ENCODE measurements at regions not wholly inside any gene's neighbourhood (a gene's known extent, or its start where the extent isn't known, plus 50 kb on each side); places are given as distances from the start of the nearest gene placed in this dataset.
"Not testable (repeated sequence)": the region's sequence is repeated elsewhere in the genome, so short reads cannot be mapped to it uniquely, and the experiment has no call there.

DNA sequence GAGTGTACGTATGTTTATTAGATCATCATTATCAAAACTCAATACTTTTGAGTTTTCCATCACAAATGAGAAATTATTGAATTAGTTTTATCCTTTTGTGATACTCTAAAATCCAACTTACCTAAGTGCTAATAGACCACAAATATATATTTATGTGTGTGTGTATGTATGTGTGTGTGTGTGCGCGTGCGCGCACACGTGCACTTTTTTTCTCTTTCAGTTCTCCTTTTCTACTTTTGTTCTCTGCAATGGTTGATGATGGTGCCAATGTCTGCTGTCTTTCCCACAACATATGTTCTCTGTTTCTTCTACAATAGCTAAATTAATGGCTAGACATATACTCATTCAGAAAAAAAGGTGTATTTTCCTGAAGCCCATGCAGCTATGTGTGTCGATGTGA is 571.6 kb upstream of the ARPP21 start:
- H3K9me3 Mint-ChIP-seq (ENCODE audit: low read depth), result peaks cover 4% of the 10 kb centered on the region
- no peaks in the 10 kb centered on the region for H3K4me1 Mint-ChIP-seq (ENCODE audit: low read depth)
- H3K27ac Mint-ChIP-seq, result no peak overlapping the region
- no peaks in the 10 kb centered on the region for H3K36me3 Mint-ChIP-seq
- H3K27me3 Mint-ChIP-seq, result no peaks in the 10 kb centered on the region
- no peak overlapping the region for H3K4me3 Mint-ChIP-seq

DNA sequence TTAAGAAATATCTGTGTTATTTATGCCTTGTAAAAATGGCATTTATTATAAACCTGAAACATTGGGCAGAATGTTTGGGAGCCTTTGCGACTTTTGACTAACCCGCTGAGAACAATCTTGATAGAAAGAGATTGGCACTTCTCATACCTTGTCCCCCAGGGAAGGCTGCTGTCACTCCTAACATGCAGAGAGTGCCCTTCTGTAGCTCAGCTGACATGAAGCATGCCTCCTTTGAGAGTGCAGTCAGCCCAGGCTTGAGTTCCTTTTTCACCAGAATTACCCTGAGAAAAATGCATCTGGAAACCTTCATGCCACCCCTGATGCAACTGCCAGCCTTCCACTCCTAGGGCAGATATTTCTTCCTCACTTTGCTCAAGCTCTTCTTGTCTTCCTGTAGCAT is 569.2 kb upstream of the ARPP21 start:
- Mint-ChIP-seq H3K36me3 (no peaks in the 10 kb centered on the region), H3K4me3 (no peak overlapping the region), H3K9me3 (ENCODE audit: low read depth) (peaks cover 4% of the 10 kb centered on the region), H3K27ac (no peak overlapping the region), H3K4me1 (ENCODE audit: low read depth) (no peaks in the 10 kb centered on the region), H3K27me3 (no peaks in the 10 kb centered on the region)

DNA sequence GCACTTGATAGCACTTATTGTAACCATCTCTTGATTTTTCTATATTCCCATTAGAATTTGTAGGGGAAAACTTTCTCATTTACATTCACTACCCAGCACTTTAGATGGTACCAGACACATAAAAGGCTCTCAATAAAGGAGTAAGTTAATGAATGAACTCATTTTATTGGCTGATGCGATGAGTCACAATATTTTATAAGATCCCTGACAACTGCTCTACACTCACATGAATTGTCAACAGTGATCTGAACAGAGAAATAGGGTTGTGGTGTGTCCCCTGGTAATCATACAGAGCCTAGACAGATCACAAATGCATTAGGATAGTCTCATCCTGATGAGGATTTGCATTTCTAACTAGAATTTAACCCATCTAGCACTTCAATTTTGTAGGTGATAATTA is 567.6 kb upstream of the ARPP21 start:
- H3K36me3 Mint-ChIP-seq, result no peaks in the 10 kb centered on the region
- H3K27ac Mint-ChIP-seq, result no peak overlapping the region
- H3K4me1 Mint-ChIP-seq (ENCODE audit: low read depth), result no peaks in the 10 kb centered on the region
- H3K27me3 Mint-ChIP-seq, result no peaks in the 10 kb centered on the region
- no peak overlapping the region for H3K4me3 Mint-ChIP-seq
- H3K9me3 Mint-ChIP-seq (ENCODE audit: low read depth), result peaks cover 4% of the 10 kb centered on the region

GRCh38 chr3:35078780-35079179 is 560.5 kb upstream of the ARPP21 start:
- Mint-ChIP-seq H3K4me3 (no peak overlapping the region), H3K4me1 (ENCODE audit: low read depth) (no peaks in the 10 kb centered on the region), H3K27me3 (no peaks in the 10 kb centered on the region), H3K27ac (no peak overlapping the region), H3K36me3 (no peaks in the 10 kb centered on the region), H3K9me3 (ENCODE audit: low read depth) (peaks cover 3% of the 10 kb centered on the region)

- peaks cover 3% of the 10 kb centered on the region for H3K9me3 Mint-ChIP-seq (ENCODE audit: low read depth)
- no peaks in the 10 kb centered on the region for H3K4me1 Mint-ChIP-seq (ENCODE audit: low read depth)
- H3K4me3 Mint-ChIP-seq, result no peak overlapping the region
- no peaks in the 10 kb centered on the region for H3K27me3 Mint-ChIP-seq
- no peak overlapping the region for H3K27ac Mint-ChIP-seq
- no peaks in the 10 kb centered on the region for H3K36me3 Mint-ChIP-seq
Measured at GRCh38 chr3:35079403-35079802, 559.9 kb upstream of the ARPP21 start.

DNA sequence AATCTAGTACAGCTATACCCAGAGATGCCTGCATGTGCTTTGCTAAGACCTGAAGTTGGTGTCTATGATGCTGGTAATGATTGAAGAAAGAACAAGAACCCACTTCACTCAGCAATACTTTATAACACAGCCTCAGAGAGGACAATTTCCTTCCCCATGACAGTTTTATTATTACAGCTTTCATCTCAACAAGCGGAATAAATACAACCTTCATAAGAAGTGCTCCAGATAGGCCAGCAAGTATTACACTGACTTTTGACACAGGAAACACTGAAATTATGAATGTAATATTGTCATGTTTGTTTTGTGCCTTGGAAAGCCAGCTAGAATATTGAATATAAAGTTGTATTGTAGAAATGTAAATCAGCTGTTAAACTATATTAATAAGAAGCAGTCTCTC is 557.4 kb upstream of the ARPP21 start:
- Mint-ChIP-seq H3K36me3 (no peaks in the 10 kb centered on the region), H3K27me3 (no peaks in the 10 kb centered on the region), H3K4me3 (no peak overlapping the region), H3K4me1 (ENCODE audit: low read depth) (no peaks in the 10 kb centered on the region), H3K27ac (no peak overlapping the region), H3K9me3 (ENCODE audit: low read depth) (peaks cover 9% of the 10 kb centered on the region)

DNA sequence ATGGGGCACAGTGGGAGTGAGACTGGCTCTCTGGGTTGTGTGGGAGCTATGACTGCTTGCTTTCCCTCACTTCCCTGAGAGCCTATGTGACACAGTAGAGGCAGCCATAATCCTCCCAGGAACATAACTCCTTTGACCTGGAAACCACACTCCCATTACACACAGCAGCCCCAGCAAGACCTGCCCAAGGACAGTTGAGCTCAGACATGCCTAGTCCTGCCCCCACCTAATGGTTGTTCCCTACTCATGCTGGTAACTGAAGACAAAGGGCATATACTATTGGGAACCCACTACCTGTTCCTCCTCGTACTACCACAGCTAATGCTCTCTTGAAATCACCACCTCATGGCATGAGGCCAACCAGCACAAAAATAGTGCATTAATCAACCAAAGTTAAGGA is 550.4 kb upstream of the ARPP21 start:
- Mint-ChIP-seq H3K9me3 (ENCODE audit: low read depth) (peaks cover 23% of the 10 kb centered on the region), H3K27ac (no peak overlapping the region), H3K27me3 (no peaks in the 10 kb centered on the region), H3K36me3 (no peaks in the 10 kb centered on the region), H3K4me1 (ENCODE audit: low read depth) (no peaks in the 10 kb centered on the region), H3K4me3 (no peak overlapping the region)

GRCh38 chr3:35114686-35115085 is 524.6 kb upstream of the ARPP21 start:
- Mint-ChIP-seq H3K9me3 (ENCODE audit: low read depth) (peaks cover 3% of the 10 kb centered on the region), H3K36me3 (no peaks in the 10 kb centered on the region), H3K4me3 (no peak overlapping the region), H3K27ac (no peak overlapping the region), H3K4me1 (ENCODE audit: low read depth) (no peaks in the 10 kb centered on the region), H3K27me3 (no peaks in the 10 kb centered on the region)

GRCh38 chr3:35120026-35120425 is 519.3 kb upstream of the ARPP21 start:
- no peak overlapping the region for H3K27ac Mint-ChIP-seq
- H3K27me3 Mint-ChIP-seq, result no peaks in the 10 kb centered on the region
- H3K9me3 Mint-ChIP-seq (ENCODE audit: low read depth), result peaks cover 3% of the 10 kb centered on the region
- H3K4me3 Mint-ChIP-seq, result no peak overlapping the region
- no peaks in the 10 kb centered on the region for H3K4me1 Mint-ChIP-seq (ENCODE audit: low read depth)
- H3K36me3 Mint-ChIP-seq, result no peaks in the 10 kb centered on the region

- H3K27ac Mint-ChIP-seq, result no peak overlapping the region
- peaks cover 7% of the 10 kb centered on the region for H3K9me3 Mint-ChIP-seq (ENCODE audit: low read depth)
- H3K4me1 Mint-ChIP-seq (ENCODE audit: low read depth), result no peaks in the 10 kb centered on the region
- H3K36me3 Mint-ChIP-seq, result no peaks in the 10 kb centered on the region
- no peaks in the 10 kb centered on the region for H3K27me3 Mint-ChIP-seq
- H3K4me3 Mint-ChIP-seq, result no peak overlapping the region
Measured at GRCh38 chr3:35137612-35138011, 501.7 kb upstream of the ARPP21 start.

- H3K27me3 Mint-ChIP-seq, result no peaks in the 10 kb centered on the region
- H3K27ac Mint-ChIP-seq, result no peak overlapping the region
- no peaks in the 10 kb centered on the region for H3K4me1 Mint-ChIP-seq (ENCODE audit: low read depth)
- no peak overlapping the region for H3K4me3 Mint-ChIP-seq
- H3K9me3 Mint-ChIP-seq (ENCODE audit: low read depth), result peaks cover 10% of the 10 kb centered on the region
- no peaks in the 10 kb centered on the region for H3K36me3 Mint-ChIP-seq
Measured at GRCh38 chr3:35141406-35141805, 497.9 kb upstream of the ARPP21 start.

- Mint-ChIP-seq H3K27me3 (no peaks in the 10 kb centered on the region), H3K36me3 (no peaks in the 10 kb centered on the region), H3K9me3 (ENCODE audit: low read depth) (peaks cover 10% of the 10 kb centered on the region), H3K4me1 (ENCODE audit: low read depth) (no peaks in the 10 kb centered on the region), H3K4me3 (no peak overlapping the region), H3K27ac (no peak overlapping the region)
Measured at GRCh38 chr3:35144011-35144410, 495.3 kb upstream of the ARPP21 start.

- not testable (repeated sequence) for H3K27ac Mint-ChIP-seq; H3K36me3 Mint-ChIP-seq; H3K4me1 Mint-ChIP-seq (ENCODE audit: low read depth); H3K9me3 Mint-ChIP-seq (ENCODE audit: low read depth); H3K4me3 Mint-ChIP-seq; H3K27me3 Mint-ChIP-seq
Measured at GRCh38 chr3:35146256-35147035, 492.9 kb upstream of the ARPP21 start.

DNA sequence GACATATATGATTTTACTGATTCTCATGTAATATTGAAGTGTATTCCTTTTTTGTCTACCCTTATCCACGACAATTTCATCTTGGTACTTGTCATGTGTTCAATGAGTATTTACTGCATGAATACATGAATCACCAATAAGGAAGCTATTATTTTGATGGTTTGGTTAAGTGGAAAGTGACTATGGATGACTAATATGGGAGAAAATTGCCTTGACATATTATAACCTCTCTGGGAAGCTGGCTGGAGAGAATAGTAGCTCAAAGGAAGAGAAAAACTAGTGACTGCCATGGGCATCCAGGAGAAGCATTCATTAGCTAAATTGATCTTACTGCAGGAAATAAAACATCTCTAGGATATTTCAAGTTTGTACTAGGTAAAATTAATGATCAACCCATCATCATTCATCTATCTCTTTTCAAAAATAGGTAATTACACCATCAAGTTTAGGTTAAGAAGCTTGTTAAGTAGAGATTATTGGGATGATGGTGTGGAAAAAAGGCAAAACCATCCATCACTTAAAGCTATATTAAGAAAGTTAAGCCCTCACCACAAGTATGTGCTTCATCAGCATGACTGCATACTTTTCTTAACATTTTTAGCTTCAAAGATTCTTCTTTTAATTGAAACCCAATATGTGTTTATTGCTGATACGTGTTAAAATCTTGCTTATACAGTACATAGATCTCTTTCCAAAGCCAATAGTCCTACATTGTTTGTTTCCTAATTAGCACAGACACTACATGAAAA is 455.2 kb upstream of the ARPP21 start:
- Mint-ChIP-seq H3K36me3 (no peaks in the 10 kb centered on the region), H3K27me3 (no peaks in the 10 kb centered on the region), H3K9me3 (ENCODE audit: low read depth) (peaks cover 25% of the 10 kb centered on the region), H3K4me3 (no peak overlapping the region), H3K4me1 (ENCODE audit: low read depth) (no peaks in the 10 kb centered on the region), H3K27ac (no peak overlapping the region)

GRCh38 chr3:35184775-35185174 is 454.6 kb upstream of the ARPP21 start:
- no peaks in the 10 kb centered on the region for H3K36me3 Mint-ChIP-seq
- no peak overlapping the region for H3K4me3 Mint-ChIP-seq
- H3K27me3 Mint-ChIP-seq, result no peaks in the 10 kb centered on the region
- H3K9me3 Mint-ChIP-seq (ENCODE audit: low read depth), result peaks cover 25% of the 10 kb centered on the region
- H3K27ac Mint-ChIP-seq, result no peak overlapping the region
- no peaks in the 10 kb centered on the region for H3K4me1 Mint-ChIP-seq (ENCODE audit: low read depth)

DNA sequence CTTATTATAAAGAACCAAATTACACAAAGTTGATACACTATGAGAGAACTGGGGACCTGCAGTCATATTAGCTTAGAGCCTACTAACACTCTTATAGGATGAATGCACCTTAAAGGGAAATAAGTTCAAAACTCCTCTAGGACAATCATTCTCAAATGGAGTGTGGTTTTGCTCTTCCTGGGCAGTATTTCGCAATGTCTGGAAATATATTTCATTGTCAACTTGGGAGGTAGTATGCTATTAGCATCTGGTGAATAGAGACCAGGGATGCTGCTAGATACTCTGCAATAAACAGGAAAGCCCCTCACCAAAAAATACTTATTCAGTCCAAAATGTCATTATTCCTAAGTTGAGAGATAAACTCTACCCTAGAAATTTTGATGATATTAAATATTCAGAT is 451.4 kb upstream of the ARPP21 start:
- Mint-ChIP-seq H3K4me3 (no peak overlapping the region), H3K4me1 (ENCODE audit: low read depth) (no peaks in the 10 kb centered on the region), H3K27ac (no peak overlapping the region), H3K9me3 (ENCODE audit: low read depth) (peaks cover 19% of the 10 kb centered on the region), H3K27me3 (no peaks in the 10 kb centered on the region), H3K36me3 (no peaks in the 10 kb centered on the region)

Measured in activated naive CD8-positive, alpha-beta T cell (primary cell).